ENCODE measurements at regions not wholly inside any gene's neighbourhood (a gene's known extent, or its start where the extent isn't known, plus 50 kb on each side); places are given as distances from the start of the nearest gene placed in this dataset.

GRCh38 chr5:143758015-143758414, 53.9 kb upstream of the HMHB1 start:
- Histone ChIP-seq H3K4me3 (replicated peaks; ENCODE audit: low read depth, low read length) (no peak overlapping the region), H3K27me3 (replicated peaks; ENCODE audit: control insufficient read depth, insufficient read depth, low read length) (no peaks in the 10 kb centered on the region), H3K36me3 (ENCODE audit: control insufficient read depth, insufficient read depth, low read length) (no peaks in the 10 kb centered on the region)
- no peak for TF ChIP-seq CTCF (IDR thresholded peaks at IDR 0.05; ENCODE audit: insufficient read depth, low read length, poor library complexity, severe bottlenecking)
- DNase-seq (ENCODE audit: extremely low read depth, insufficient read length), result no peak

DNA sequence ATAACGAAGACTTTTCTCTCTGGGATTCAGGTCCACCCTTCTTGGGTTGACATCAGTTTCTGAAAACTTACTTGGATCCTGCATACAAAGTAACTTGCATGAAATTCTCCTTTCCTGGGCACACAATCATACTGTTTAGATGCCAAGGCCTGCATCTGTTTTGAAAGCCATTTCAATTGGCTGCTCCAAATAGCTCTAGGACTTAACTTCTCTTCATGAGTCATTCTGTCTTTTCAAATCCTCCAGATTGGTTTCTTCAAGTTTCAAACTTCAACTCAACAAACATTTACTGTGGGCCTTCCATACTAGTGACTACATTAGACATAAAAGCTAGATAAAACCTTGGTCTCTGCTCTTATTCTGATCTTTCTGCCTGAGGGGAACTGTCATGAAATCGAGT, 54.8 kb upstream of the HMHB1 start:
- TF ChIP-seq CTCF (IDR thresholded peaks at IDR 0.05; ENCODE audit: insufficient read depth, low read length, poor library complexity, severe bottlenecking), result no peak
- DNase-seq (ENCODE audit: extremely low read depth, insufficient read length), result peak; percentile 11
- H3K36me3 ChIP-seq (ENCODE audit: control insufficient read depth, insufficient read depth, low read length), result no peaks in the 10 kb centered on the region

DNA sequence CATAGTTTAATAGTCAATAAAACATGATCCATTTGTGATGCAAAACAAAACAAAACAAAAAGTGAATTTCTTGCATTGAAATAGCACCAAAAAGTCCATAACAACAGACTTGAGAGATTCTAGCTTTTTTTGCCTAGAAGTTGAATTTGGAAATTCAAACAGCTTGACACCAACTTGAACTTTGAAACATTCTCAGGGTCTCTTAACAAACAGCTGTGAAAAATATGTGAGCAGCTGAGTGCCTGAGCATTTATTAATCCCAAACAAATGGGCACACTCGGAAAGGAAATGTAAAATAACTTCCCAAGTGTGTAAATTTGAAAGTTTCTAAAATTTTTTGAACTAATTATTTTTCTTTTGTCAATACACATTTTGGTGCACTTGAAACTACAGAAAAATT, 56.0 kb upstream of the HMHB1 start:
- no peak for TF ChIP-seq CTCF (IDR thresholded peaks at IDR 0.05; ENCODE audit: insufficient read depth, low read length, poor library complexity, severe bottlenecking)
- DNase-seq (ENCODE audit: extremely low read depth, insufficient read length), result no peak
- Histone ChIP-seq H3K4me3 (replicated peaks; ENCODE audit: low read depth, low read length) (no peak overlapping the region), H3K27me3 (replicated peaks; ENCODE audit: control insufficient read depth, insufficient read depth, low read length) (no peaks in the 10 kb centered on the region), H3K36me3 (ENCODE audit: control insufficient read depth, insufficient read depth, low read length) (no peaks in the 10 kb centered on the region)

More for the DNA sequence above, 54.8 kb upstream of the HMHB1 start:
- Histone ChIP-seq H3K4me3 (replicated peaks; ENCODE audit: low read depth, low read length) (no peak overlapping the region), H3K27me3 (replicated peaks; ENCODE audit: control insufficient read depth, insufficient read depth, low read length) (no peaks in the 10 kb centered on the region)

DNA sequence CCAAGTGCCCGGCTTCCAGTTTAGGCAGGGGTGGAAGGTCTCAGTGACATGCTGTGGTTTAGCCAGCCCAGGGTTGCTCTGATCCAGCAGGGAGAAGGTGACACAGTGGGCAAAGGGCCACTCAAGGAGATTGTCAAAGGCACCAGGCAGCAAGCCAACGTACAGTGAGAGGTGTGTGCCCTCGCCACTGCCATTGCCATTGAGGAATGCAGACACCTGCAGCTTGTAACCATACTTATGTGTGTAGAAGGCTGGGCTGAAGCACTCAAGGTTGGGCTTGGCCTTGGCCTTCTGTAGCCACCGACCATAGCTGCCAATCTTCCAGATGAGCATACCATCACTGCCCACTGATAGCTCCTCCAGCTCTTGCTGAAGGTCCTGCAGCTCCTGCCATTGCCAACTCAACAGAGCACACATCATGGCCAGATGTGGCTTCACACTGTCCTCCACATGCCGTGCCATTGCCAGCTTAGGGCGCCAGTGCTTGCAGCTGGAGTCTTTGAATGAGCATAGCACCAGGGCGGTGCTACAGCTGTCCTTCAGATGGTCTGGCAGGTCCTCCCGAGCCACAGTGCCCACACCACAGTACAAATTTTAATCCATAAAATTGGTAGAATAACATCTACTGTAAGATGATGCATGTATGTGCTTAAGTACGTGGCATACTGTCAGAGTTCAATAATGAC, 59.7 kb upstream of the HMHB1 start:
- H3K27me3 ChIP-seq (replicated peaks; ENCODE audit: control insufficient read depth, insufficient read depth, low read length), result no peaks in the 10 kb centered on the region
- no peak for TF ChIP-seq CTCF (IDR thresholded peaks at IDR 0.05; ENCODE audit: insufficient read depth, low read length, poor library complexity, severe bottlenecking)
- no peaks in the 10 kb centered on the region for H3K36me3 ChIP-seq (ENCODE audit: control insufficient read depth, insufficient read depth, low read length)
- DNase-seq (ENCODE audit: extremely low read depth, insufficient read length), result no peak
- H3K4me3 ChIP-seq (replicated peaks; ENCODE audit: low read depth, low read length), result no peak overlapping the region

- H3K36me3 ChIP-seq (ENCODE audit: control insufficient read depth, insufficient read depth, low read length), result no peaks in the 10 kb centered on the region
- DNase-seq (ENCODE audit: extremely low read depth, insufficient read length), result no peak
- no peaks in the 10 kb centered on the region for H3K27me3 ChIP-seq (replicated peaks; ENCODE audit: control insufficient read depth, insufficient read depth, low read length)
- H3K4me3 ChIP-seq (replicated peaks; ENCODE audit: low read depth, low read length), result no peak overlapping the region
- no peak for TF ChIP-seq CTCF (IDR thresholded peaks at IDR 0.05; ENCODE audit: insufficient read depth, low read length, poor library complexity, severe bottlenecking)
Measured at GRCh38 chr5:143751342-143751741, 60.6 kb upstream of the HMHB1 start.
